OCI-LY7 (cell line): ENCODE measurements at regions not wholly inside any gene's neighbourhood (a gene's known extent, or its start where the extent isn't known, plus 50 kb on each side); places are given as distances from the start of the nearest gene placed in this dataset.

Source experiments
- CTCF ChIP-seq: fragments of 200-600 bp; sonication (generic); conservative IDR thresholded peaks from 2 replicates; pipeline ENCODE4 v1.5.1; 2014; ENCODE audit warnings: mild to moderate bottlenecking, antibody characterized with exemption, low read length, moderate library complexity, mixed read lengths
- EZH2phosphoT487 ChIP-seq: fragments of 200-600 bp; sonication (generic); IDR thresholded peaks from 2 replicates; pipeline ENCODE4 v1.6.1; 2018; ENCODE audit warnings: low read depth, borderline replicate concordance, mild to moderate bottlenecking, mixed run types, antibody characterized with exemption, low read length, moderate library complexity, mixed read lengths

DNA sequence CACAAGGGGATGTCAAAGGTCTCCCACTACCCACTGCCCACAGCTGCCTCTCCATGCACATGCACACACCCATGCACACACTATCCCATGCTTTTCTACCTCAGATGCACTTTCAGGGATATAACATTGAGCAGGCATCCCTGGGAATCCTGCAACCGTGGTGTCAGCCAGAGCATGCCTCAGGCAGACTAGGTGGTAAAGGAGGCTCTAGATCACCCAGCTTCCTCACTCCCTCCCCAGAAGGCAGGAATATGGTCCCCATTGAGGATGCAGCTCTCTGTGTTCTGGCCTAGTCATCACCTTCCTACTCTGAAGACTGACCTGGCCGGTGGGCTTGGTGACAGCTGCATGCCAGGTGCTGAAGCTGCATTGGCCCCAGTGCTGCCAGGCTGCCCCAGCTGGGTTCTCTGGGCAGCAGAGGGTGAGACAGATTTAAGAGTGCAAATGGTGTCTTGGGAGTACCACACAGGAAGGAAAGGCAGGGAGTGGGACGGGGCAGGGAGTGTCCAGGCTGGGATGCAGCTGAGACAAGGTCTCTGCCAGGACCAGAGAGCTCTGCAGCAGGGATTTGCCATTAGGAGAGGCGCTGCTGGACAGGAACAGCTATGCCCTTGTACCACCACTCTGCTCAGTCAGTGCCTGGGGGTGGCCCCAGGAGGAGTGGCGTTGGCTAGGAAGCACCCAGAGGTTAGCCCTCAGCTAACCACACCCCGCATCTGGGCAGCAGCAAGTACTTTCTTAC lies 53.4 kb upstream of the GDF10 start:
- TF ChIP-seq CTCF (no peak), EZH2phosphoT487 (no peak)
